ENCODE measurements at regions not wholly inside any gene's neighbourhood (a gene's known extent, or its start where the extent isn't known, plus 50 kb on each side); places are given as distances from the start of the nearest gene placed in this dataset.

DNA sequence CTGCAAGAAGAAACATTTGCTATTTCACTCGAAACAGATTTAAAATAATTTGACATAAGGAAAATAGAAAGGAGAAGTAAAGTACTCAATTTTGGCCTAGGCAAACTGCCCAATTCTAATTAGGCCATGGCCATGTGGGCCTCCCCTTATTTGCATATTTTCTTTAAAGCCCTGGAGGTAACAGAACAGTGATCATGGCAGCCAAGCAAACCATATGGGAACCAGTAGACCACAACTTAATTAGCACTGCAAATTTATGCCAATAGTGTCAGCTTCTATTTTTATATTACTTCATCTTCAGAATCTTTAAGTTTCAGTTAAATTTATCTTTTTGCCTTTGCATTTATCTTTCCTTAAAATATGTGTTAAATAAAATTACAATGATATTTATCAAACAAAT is 63.3 kb upstream of the THSD7A start:
- DNase-seq = no peak

DNA sequence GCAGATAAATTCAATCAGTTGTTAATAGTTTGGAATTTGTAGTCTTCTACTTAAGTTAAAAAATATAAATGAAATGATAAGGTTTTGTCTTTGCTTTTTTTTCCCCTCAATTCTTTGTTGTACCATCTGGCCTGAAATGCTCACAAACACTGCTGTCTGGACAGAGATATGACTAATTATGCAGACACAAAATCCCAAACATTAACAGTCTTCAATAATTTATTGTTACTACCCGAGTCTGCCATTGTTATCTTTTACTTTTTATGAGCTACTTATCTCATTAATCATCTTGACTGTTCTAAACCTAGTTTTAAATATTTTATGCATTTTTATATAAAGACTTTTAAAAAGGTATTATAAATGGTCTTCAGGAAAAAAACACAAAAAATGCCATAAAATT is 64.7 kb upstream of the THSD7A start:
- DNase-seq = no peak

DNA sequence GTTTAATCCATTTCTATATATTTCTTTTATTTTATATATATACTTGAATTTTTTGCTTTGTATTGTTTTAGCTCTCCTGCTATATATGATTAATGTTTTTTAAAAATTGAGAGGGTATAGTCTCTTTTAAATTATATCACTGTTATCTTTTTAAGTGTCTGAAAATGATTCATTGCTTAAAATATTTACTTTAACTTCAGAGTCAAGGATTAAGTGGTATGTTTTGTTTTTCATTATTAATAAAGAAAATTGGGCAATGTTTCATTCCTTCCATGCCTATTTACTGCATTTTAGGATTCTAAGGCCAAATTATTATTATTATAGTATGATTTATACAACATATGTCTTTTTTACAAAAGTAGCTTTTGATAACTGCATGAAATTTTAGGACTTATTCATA is 67.2 kb upstream of the THSD7A start:
- no peak for DNase-seq

DNA sequence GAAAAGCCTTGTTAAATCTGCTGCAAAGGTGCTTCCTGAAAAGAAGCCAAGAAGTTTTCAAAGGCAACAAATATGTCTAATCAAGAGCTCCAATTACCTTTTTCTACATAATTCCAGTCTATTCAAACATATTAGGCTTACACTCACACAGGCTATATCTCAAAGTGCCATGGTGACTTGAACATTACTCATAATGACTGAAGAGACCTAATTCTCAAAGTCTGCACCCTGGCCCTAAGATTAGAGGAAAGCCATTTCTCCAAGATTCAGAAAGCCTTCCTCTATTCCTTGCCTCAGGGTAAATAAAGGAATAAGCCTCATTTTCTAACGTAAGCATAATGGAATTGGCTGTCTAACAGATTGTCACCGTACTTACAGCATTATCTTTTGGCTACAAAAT is 78.3 kb upstream of the THSD7A start:
- DNase-seq = no peak

DNA sequence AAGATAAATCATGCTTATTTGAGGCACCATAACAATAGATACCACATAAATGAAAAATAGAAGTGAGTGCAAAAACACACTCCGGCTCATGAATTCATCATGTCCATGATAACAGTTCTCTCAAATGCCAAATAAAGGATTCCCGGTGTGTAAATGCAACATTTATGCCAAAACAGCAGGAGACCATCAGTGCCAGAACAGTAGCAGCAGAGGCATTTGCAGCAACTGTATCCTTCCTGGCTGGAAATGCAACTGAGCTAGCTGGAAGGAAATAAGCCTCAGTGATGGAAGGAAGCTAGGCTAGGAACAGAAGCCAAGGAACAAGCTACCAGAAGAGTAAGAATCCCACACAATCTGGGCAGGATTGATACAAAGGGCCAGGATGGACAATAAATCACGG is 79.9 kb upstream of the THSD7A start:
- no peak for DNase-seq

DNA sequence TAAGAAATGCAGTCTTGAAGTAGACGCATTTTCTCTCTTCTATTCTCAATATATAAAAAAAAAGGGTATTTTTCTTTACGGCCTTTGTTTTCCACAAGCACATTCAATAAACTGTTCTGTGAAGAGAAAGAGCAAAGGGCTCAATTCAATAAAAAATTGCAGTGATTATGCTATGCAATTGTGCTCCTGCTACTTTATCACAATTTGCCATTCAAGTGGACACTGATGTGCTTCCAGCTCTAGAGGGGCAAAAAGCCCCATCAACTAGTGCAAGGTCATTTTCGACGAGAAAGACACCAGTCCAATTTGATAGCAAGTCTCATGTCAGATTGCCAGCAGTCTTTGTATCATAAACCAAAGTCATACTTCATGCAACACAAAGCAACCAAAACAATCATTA is 82.6 kb upstream of the THSD7A start:
- no peak for DNase-seq

DNA sequence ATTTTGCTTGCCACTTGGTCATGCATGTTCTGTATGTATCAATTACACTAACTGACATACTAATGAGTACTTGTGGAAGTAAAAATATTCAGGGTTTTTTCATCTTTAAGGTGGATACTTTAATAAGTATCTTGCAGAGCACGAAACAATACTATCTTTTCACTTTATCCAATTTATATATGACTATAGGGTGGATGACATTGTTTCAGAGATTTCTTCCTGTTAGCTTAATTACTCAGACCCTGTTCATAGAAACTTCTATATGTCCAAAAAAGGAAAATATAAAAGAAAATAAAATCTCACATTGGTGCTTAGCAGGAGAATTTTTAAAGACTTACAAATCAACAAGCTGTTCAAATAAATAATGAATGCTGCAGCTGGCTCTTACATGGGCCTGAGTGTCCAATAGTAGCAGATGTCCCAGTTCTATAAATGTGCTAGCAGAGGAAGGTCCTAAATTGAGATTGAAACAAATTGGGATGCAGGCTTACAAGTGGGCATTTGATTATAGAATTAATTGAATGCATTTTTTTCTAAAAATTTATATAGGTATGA is 91.5 kb upstream of the THSD7A start:
- DNase-seq = no peak

DNA sequence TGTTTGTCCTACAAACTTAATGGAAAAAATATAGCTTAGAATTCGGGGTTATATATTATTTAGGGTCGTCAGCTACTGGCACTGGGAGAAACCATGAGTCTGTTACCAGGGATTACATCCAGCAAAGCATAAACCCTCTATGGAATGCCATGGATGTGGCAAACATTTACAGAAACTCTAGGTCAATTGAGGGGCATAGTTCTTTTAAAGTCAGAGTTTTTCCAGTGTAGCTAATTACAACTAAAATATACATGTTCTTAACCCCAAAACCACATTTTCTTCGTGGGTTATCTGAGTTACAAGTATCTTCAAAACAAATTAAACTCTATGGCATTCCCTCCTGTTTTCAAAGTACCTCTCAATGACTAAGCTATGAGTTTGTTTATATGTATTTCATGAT is 99.3 kb upstream of the THSD7A start:
- no peak for DNase-seq

DNA sequence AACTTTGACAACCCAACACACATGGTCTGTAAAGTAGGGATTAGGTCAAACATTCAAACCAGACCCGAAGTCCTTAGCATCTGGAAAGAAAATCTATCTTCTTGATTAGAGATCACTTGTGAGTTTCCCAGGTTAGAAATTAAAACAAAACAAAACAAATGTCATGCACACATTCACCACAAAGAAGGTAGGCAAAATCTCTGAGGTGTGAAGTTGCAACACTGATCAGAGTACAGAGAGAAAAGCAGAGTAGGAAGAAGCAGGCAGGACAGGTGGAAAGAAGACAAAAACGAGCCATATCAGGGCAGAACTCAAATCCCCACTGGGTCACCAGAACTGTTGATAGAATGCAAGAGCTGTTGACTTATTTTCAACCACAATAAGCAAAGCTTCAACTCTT is 102.8 kb upstream of the THSD7A start:
- no peak for DNase-seq

DNA sequence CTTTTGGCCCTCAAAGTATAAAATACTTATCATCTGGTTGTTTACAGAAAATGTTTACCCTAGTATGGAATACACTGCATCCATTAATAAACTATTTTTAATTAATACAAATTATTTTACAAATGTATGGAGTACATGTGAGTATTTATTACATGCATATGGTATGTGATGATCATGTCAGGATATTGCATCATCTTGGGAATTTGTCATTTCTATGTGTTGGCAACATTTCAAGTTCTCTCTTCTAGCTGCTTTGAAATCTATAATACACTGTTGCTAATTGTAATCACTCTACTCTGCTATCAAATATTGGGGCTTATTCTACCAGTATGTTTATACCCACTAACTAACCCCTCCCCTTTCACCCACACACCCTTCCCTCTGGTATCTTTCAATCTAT is 103.9 kb upstream of the THSD7A start:
- no peak for DNase-seq

DNA sequence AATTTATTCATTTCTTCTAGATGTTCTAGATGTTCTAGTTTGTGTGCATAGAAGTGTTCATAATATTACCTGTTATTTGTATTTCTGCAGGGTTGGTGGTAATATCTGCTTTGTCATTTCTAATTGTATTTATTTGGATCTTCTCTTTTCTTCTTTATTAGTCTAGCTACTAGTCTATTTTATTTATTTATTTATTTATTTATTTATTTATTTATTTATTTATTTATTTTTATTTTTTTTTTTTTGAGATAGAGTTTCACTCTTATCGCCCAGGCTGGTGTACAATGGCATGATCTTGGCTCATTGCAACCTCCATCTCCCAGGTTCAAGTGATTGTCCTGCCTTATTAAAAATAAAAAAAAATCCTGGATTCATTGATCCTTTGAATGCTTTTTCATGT is 114.8 kb upstream of the THSD7A start:
- no peak for DNase-seq

DNA sequence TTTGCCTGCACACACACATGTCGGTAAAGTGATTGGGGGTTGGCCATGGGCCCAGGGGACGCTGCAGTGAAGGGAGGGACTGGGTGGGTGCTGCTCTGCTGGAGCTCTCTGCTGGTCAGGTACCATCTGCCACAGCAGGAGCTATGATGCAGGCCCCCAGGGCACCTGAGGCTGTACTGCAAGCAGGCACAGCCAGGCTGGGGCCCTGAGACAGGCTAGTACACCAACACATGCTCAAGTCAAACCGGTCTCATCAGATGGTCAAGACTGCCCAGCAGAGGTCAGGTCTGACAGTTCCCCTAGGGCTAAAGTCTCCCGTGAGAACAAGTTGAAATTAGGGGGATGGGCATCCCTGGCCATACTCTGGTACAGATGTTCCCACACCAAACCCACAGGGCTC is 118.3 kb upstream of the THSD7A start:
- DNase-seq = no peak

DNA sequence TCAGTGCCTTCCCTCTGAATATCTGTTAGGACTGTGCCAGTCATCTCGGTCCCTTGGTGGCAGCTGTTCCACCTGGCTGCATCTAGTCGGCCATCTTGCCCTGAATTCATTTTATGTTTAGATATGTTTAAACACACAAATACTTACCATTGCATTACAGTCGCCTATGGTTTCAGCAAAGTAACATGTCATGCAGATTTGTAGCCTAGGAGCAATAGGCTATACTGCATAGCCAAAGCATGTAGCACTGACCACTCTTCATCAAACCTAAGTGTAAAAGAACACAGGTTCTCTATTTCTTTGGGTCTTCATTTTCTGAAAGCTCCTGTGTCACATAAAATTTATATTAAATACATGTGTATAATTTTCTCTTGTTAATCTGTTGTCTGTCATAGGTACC is 118.9 kb upstream of the THSD7A start:
- no peak for DNase-seq

DNA sequence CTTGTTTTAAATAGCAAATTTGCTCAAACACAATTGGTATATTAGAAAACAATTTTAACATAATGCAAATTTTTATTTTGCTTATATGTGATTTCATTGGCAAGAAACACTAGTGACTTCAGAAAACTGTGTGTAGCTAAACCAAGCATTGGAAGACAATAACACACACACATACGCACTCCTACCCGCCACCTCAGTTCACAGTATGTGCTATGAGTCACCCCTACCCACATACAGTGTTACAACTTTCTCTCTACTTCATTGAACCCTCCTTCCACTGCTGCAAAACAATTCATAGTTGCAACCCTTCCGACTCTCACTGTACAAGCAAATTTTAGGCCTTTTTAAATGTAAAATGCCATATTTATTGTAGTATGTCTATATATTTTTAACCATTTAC is 119.9 kb upstream of the THSD7A start:
- no peak for DNase-seq

DNA sequence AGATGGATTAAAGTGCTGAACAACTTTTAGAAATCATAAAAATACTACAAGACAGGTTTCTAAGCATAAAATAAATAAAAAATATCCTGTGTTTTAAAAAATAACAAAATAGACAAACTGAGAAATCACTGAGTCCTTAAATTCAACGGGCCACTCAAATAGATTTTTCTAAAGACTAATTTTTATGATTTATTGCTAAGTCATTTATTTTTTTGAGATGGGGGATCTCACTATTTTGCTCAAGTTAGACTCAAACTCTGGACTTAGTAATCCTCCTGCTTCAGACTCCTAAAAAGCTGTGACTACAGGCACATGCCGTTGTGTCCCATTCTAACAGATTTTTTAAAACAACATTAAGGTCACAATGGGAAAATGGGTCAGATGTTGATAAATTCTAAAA is 121.0 kb upstream of the THSD7A start:
- DNase-seq = no peak

DNA sequence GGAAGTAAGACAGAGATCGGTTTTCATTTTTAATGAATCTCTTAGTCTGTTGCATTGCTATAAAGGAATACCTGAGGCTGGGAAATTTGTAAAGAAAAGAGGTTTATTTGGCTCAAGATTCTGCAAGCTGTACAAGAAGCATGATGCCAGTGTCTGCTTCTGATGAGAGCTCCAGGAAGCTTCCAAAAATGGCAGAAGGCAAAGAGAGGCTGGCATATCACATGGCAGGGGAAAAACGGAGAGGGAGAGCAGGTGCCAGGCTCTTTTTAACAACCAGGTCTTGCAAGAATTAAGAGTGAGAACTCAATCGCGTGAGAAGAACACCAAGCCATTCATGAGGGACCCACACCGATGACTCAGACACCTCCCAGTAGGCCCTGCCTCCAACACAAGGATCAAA is 125.0 kb upstream of the THSD7A start:
- DNase-seq = no peak

DNA sequence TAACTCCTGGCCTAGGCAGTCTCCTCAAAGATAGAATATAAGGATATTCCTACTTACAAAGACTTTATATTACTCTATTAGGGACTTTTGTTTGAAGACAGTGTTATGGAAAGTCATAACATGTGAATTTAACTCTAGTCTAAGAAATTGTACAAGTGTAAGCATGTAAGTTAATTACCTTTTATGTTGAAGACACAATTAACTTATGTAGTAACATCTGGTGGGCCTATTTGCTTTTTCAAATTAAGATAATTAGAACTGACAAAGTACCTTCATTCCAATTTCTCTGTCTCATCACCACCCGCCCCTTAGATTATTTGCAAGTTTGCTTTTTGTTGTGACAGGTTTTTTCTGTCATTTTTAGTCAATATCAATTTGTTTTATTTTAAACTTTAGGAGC is 126.0 kb upstream of the THSD7A start:
- DNase-seq = no peak

DNA sequence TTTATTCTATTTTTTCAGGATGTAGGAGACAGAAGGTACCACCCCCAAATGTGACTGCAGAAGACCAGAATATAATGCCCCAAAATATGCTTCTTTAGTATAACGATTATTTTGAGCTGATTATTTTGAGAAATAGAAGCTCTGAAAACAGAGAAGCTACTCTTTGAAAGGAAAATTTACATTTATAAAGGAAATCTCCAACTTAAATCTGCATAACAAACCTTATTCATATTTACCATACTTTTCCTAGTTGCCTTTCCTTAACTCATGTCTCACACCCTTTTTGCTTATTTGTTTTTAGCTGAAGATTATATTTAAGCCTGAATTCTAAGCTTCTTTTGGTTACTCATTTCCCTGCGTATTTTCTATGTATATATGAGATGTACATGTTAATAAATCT is 127.1 kb upstream of the THSD7A start:
- no peak for DNase-seq

DNA sequence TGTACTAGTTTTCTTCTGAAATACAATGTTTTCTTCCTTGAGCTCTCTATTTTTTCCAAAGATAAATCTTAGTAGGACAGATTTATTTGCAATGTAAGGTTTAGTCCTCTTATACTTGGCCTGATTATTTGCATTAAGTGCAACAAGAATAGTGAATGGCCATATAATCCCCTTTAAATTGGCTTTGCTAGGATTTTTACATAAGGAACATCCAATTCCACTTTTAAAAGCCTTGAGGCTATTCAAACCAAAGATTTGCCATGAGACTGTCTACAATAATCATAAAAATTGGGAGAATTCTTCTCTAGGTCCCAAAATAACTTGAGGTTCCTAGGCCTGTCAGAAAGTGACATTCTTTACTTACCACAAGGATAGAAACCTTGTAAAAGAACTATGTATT is 128.6 kb upstream of the THSD7A start:
- no peak for DNase-seq

DNA sequence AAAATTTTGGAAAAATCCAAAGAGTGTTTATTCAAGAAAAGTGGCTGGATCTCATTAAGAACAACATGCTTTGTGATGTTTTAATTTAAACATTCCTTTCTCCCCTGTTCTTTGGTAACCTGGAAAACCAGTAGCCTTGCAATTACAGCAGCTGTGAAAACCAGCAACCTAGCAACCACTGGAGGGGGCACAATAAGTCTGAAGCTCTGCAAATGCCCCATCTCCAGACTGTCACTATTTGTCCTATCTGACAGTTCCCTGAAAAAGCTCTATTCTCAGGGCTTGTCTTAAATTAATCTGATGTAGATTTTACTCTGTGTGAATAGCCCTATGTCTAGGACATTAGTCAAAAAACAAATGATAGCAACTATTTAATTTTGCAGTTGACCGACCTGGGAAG is 137.6 kb upstream of the THSD7A start:
- DNase-seq = no peak

DNA sequence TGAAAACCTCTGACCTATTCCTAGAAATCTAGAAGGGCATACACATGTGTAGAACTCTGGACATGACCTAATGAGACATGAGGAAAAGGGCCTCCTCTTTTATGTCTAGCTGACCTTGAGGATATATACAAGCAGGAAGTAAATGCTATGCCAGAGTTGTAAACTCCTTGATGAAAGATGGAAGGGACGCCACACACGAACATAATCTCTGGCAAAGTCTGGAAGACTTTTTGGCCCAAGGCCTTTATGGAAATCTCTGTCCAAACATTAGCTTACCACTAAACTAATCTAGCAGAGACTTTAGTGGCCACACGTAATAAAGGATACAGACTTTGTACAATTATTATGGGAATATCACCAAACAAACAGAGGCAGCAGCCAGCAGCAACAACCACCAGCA is 138.1 kb upstream of the THSD7A start:
- DNase-seq = no peak

DNA sequence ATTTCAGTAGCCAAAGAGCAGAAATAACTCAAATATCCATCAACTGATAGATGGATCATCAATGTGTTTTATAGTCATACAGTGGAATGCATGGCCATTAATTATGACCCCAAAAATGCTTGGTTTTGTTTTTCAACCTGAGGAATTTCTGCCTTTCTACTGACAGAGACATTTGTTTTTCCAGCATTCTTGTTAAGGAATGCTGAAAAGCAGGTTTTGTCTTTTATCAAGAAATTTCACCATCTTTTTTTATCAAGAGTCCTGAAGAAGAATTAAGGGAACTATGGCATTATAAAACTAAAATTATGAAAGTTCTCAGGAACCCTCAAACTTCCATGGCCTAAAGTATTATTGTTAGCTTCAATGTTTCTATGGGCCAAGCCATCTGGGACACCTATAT is 153.4 kb upstream of the THSD7A start:
- no peak for DNase-seq

DNA sequence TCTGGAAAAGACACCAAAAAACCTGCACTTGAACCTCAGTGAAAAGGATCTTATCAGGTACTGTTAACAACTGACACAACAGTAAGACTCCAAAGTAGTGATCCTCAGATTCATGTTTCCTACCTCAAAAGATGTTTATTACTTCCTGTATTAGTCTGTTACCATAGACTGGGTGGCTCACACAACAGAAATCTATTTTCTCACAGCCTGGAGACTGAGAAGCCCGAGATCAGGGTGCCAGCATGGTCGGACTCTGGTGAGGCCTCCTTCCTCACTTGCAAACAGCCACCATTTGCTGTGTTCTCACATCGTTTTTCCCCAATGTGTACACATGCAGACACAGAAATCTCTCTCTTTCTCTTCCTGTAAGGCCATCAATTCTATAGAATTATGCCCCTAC is 154.0 kb upstream of the THSD7A start:
- DNase-seq = no peak

DNA sequence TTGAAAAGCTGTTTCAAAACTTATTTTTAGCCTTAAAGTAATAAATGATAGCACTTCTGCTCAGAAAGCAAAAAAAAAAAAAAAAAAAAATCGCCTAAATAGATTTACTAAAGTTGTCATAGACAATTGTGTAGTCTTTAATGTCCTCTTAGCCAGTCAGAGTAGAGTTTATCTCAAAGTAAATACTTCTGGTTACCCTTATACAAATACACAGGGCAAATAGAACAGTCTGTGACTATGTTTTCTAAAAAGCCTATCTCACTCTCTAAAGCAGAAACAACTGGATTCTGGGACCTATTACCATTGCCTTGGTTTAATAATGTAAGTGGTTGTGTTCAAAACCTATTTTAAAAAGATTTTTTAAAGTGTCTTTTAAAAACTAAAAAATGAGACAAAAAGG is 156.2 kb upstream of the THSD7A start:
- no peak for DNase-seq

DNA sequence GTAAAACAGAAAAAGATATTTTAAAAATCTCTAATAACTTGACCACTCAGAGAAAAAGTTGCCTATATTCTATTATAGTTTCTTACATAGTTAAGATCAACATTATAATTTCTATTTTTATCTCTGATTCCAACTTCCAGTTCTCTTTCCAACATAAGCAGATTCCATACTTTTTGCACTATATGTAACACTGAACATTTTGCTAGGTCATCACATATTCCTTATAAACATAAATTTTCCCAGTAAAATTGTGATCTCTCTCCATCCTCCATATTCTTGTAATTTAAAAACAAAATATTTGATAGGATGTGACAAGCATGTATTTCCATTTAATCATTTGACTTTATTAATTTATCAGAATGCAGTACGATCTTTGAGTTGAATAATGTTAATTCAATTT is 170.4 kb upstream of the THSD7A start:
- DNase-seq = no peak

DNA sequence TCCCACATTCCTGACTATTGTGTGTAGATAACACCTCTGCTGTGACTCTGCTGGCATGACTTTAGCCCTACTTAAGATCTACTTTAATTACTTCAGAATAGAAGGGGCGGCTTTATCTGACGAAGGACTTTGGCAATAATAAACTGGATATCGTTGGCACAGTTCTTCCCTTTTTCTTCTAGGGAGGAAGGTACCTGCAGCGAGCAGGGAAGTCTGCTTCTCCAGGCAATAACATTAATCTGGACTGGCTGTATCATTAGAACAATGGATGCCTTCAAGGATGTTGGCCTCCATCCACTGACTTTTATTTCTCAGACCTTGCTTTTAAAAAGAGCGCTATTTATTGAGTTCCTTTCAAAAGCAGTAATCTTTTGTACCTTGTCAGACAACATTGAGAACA is 172.6 kb upstream of the THSD7A start:
- no peak for DNase-seq

Measured in CD4-positive, alpha-beta T cell treated with Interleukin-4 for 4 hours (primary cell).